ENCODE measurements at regions not wholly inside any gene's neighbourhood (a gene's known extent, or its start where the extent isn't known, plus 50 kb on each side); places are given as distances from the start of the nearest gene placed in this dataset.

- CTCF ChIA-PET, result no interaction called here
- Histone ChIP-seq H2AFZ (ENCODE audit: low read depth, low read length) (no peak overlapping the region), H3K4me3 (replicated peaks in 1 of 3; ENCODE audit: insufficient read depth in 1 of 3, low read depth in 1 of 3, low read length in 3 of 3) (no peak overlapping the region), H3K9me3 (replicated peaks; ENCODE audit: control insufficient read depth, insufficient read depth, low read length) (no peaks in the 10 kb centered on the region), H3K27ac (ENCODE audit: insufficient read depth, low read depth, low read length) (no peak overlapping the region), H3K27me3 (ENCODE audit: control insufficient read depth in 2 of 2, insufficient read depth in 2 of 2, low read length in 2 of 2) (no peaks in the 10 kb centered on the region), H3K9ac (replicated peaks; ENCODE audit: extremely low read depth, insufficient read depth, low read length) (no peak overlapping the region), H3K79me2 (ENCODE audit: control insufficient read depth, insufficient read depth, low read length) (no peaks in the 10 kb centered on the region), H3K4me1 (ENCODE audit: control insufficient read depth, extremely low read depth, insufficient read depth, low read length) (no peaks in the 10 kb centered on the region), H3K4me2 (ENCODE audit: insufficient read depth, low read length) (no peak overlapping the region), H4K20me1 (replicated peaks; ENCODE audit: control insufficient read depth, extremely low read depth, insufficient read depth, low read length) (no peaks in the 10 kb centered on the region), H3K36me3 (ENCODE audit: control insufficient read depth in 2 of 2, extremely low read depth in 1 of 2, insufficient read depth in 2 of 2, low read length in 2 of 2) (no peaks in the 10 kb centered on the region), H3K9me1 (replicated peaks; ENCODE audit: control insufficient read depth, extremely low read depth, insufficient read depth, low read length) (no peaks in the 10 kb centered on the region)
- POLR2A ChIA-PET, result no interaction called here
- intact Hi-C loops (cut with micrococcal nuclease), result no loop called here
- DNase-seq (ENCODE audit: low read depth, low spot score), result no peak
- no TSS peak for BruUV-seq (replicated peaks)
- no peak for FAIRE-seq
- no peak for TF ChIP-seq FOS (IDR thresholded peaks at IDR 0.05; ENCODE audit: borderline replicate concordance, insufficient read depth, low read length)
- no peak for TF ChIP-seq GATA2 (IDR thresholded peaks at IDR 0.05; ENCODE audit: insufficient read depth, insufficient read length, low read depth, low read length)
- TF ChIP-seq CTCF (IDR thresholded peaks at IDR 0.05; ENCODE audit: extremely low read depth in 1 of 2, insufficient read depth in 1 of 2, low read depth in 1 of 2, low read length in 2 of 2), result no peak
- no peak for TF ChIP-seq POLR2AphosphoS5 (IDR thresholded peaks at IDR 0.05; ENCODE audit: insufficient read depth, low read depth, low read length)
- TF ChIP-seq MYC (IDR thresholded peaks at IDR 0.05; ENCODE audit: low read depth, low read length), result no peak
- TF ChIP-seq EZH2 (IDR thresholded peaks at IDR 0.05; ENCODE audit: borderline replicate concordance, low read depth, low read length, severe bottlenecking), result no peak
- TF ChIP-seq JUN (IDR thresholded peaks at IDR 0.05; ENCODE audit: borderline replicate concordance, insufficient read depth, insufficient read length, low read depth), result no peak
- no peak for TF ChIP-seq MAX (IDR thresholded peaks at IDR 0.05; ENCODE audit: insufficient read depth, insufficient read length)
- TF ChIP-seq POLR2A (IDR thresholded peaks at IDR 0.05; ENCODE audit: low read depth, low read length), result no peak
- dilution Hi-C loops (cut with MboI; ENCODE audit: extremely low pct_ligation_motif_present, low sequenced_read_pairs), result no loop called here
Observed at GRCh38 chr5:96035796-96036195, 74.1 kb upstream of the ELL2 start.
